Activated T-helper 9 cell treated with anti-CD3 and anti-CD28 coated beads, Interleukin-2, amount 50 U/mL, for 16 hours (primary cell): ENCODE measurements at regions not wholly inside any gene's neighbourhood (a gene's known extent, or its start where the extent isn't known, plus 50 kb on each side); places are given as distances from the start of the nearest gene placed in this dataset.
"Not testable (repeated sequence)": the region's sequence is repeated elsewhere in the genome, so short reads cannot be mapped to it uniquely, and the experiment has no call there.

Experiments
- DNase-seq: peaks from one replicate; pipeline ENCODE4 v3.0.0-alpha.2; 2020; ENCODE audit warnings: low read depth

GRCh38 chr2:235399895-235400294, 93.9 kb upstream of the AGAP1 start:
- no peak for DNase-seq

- no peak for DNase-seq
Observed at GRCh38 chr2:235402422-235402821, 91.4 kb upstream of the AGAP1 start.

GRCh38 chr2:235405612-235406361, 88.1 kb upstream of the AGAP1 start:
- DNase-seq: no peak

- no peak for DNase-seq
Observed at GRCh38 chr2:235406430-235406829, 87.4 kb upstream of the AGAP1 start.

GRCh38 chr2:235411905-235412485, 81.8 kb upstream of the AGAP1 start:
- DNase-seq: no peak

- no peak for DNase-seq
Observed at GRCh38 chr2:235413064-235413463, 80.8 kb upstream of the AGAP1 start.

GRCh38 chr2:235414422-235414821, 79.4 kb upstream of the AGAP1 start:
- no peak for DNase-seq

GRCh38 chr2:235416858-235417499, 76.9 kb upstream of the AGAP1 start:
- DNase-seq: no peak

- DNase-seq: no peak
Observed at GRCh38 chr2:235418918-235419317, 74.9 kb upstream of the AGAP1 start.

GRCh38 chr2:235419996-235420395, 73.8 kb upstream of the AGAP1 start:
- DNase-seq: no peak

GRCh38 chr2:235421618-235422017, 72.2 kb upstream of the AGAP1 start:
- DNase-seq: no peak

GRCh38 chr2:235430366-235431083, 63.3 kb upstream of the AGAP1 start:
- DNase-seq: no peak

- no peak for DNase-seq
Observed at GRCh38 chr2:235432741-235433520, 60.9 kb upstream of the AGAP1 start.

GRCh38 chr2:235433860-235434259, 60.0 kb upstream of the AGAP1 start:
- DNase-seq: no peak

- no peak for DNase-seq
Observed at GRCh38 chr2:235439959-235440662, 53.7 kb upstream of the AGAP1 start.

- not testable (repeated sequence) for DNase-seq
Observed at GRCh38 chr2:235443580-235443979, 50.3 kb upstream of the AGAP1 start.
